CD14-positive monocyte (primary cell): ENCODE measurements at regions not wholly inside any gene's neighbourhood (a gene's known extent, or its start where the extent isn't known, plus 50 kb on each side); places are given as distances from the start of the nearest gene placed in this dataset.

Source experiments
- DNase-seq, 3 donors: peaks; one replicate each; pipeline ENCODE4 v3.0.0-alpha.2; 2011 to 2022
- H2AFZ ChIP-seq: 2 replicates; pipeline ENCODE4 v1.6.0; 2012; ENCODE audit warnings: mild to moderate bottlenecking, low read depth, low read length, inconsistent platforms; ENCODE audit not compliant: insufficient read depth, poor library complexity, severe bottlenecking
- H3K27ac ChIP-seq, 2 donors: 1 replicate in 1 of 2; 2 replicates in 1 of 2; pipeline ENCODE4 v1.5.1; 2012 to 2013; ENCODE audit warnings: low read length in 2 of 2, control low read depth in 1 of 2, inconsistent platforms in 1 of 2, low read depth in 1 of 2, mild to moderate bottlenecking in 1 of 2
- H3K27me3 ChIP-seq, 2 donors: one replicate each; pipeline versions ENCODE4 v1.6.0 to v1.6.1; 2011 to 2013; ENCODE audit warnings: low read length in 2 of 2; ENCODE audit not compliant: control insufficient read depth in 2 of 2, insufficient read depth in 2 of 2
- H3K36me3 ChIP-seq, 2 donors: replicated peaks in 1 of 2; 1 replicate in 1 of 2; 2 replicates in 1 of 2; pipeline versions ENCODE4 v1.5.1 to v1.6.1; 2012 to 2013; ENCODE audit warnings: low read length in 2 of 2, control low read depth in 1 of 2, inconsistent platforms in 1 of 2, mild to moderate bottlenecking in 1 of 2; ENCODE audit not compliant: insufficient read depth in 2 of 2, control insufficient read depth in 1 of 2
- H3K4me1 ChIP-seq, 2 donors: 1 replicate in 1 of 2; 2 replicates in 1 of 2; pipeline versions ENCODE4 v1.5.1 to v1.6.1; 2012 to 2013; ENCODE audit warnings: low read length in 2 of 2, control low read depth in 1 of 2, inconsistent platforms in 1 of 2, mild to moderate bottlenecking in 1 of 2, moderate library complexity in 1 of 2; ENCODE audit not compliant: insufficient read depth in 2 of 2, control insufficient read depth in 1 of 2
- H3K4me2 ChIP-seq: replicated peaks from 2 replicates; pipeline ENCODE3; 2012; ENCODE audit warnings: low read length, moderate library complexity, mild to moderate bottlenecking; ENCODE audit not compliant: poor library complexity, severe bottlenecking; ENCODE audit errors: extremely low read depth
- H3K4me3 ChIP-seq, 3 experiments: fragments of 200-600 bp in 1 of 3; sonication (generic) in 1 of 3; replicated peaks in 1 of 3; 1 replicate in 2 of 3; 2 replicates in 1 of 3; pipeline ENCODE4 v1.5.1; 2011 to 2013; ENCODE audit warnings: low read length in 3 of 3, mild to moderate bottlenecking in 3 of 3, control low read depth in 2 of 3, low read depth in 2 of 3, inconsistent platforms in 1 of 3, moderate library complexity in 1 of 3
- H3K79me2 ChIP-seq: 2 replicates; pipeline ENCODE4 v1.6.0; 2012; ENCODE audit warnings: mild to moderate bottlenecking, control low read depth, inconsistent platforms, low read length, moderate library complexity; ENCODE audit not compliant: insufficient read depth
- H3K9ac ChIP-seq: 2 replicates; pipeline ENCODE4 v1.6.0; 2017; ENCODE audit warnings: low read length, mild to moderate bottlenecking; ENCODE audit not compliant: insufficient read depth, poor library complexity, severe bottlenecking
- H3K9me3 ChIP-seq, 2 donors: replicated peaks in 1 of 2; 1 replicate in 1 of 2; 2 replicates in 1 of 2; pipeline versions ENCODE4 v1.5.1 to v1.6.1; 2012 to 2013; ENCODE audit warnings: low read length in 2 of 2, control low read depth in 1 of 2; ENCODE audit not compliant: control insufficient read depth in 1 of 2, insufficient read depth in 1 of 2
- H4K20me1 ChIP-seq: 2 replicates; pipeline ENCODE4 v1.6.0; 2012; ENCODE audit warnings: mild to moderate bottlenecking, low read length, control low read depth, moderate library complexity; ENCODE audit not compliant: insufficient read depth
- H3K27ac Mint-ChIP-seq, 7 donors: one replicate each; pipeline ENCODE4 v1.8.0; 2020; ENCODE audit warnings: mild to moderate bottlenecking in 7 of 7, mixed read lengths in 7 of 7, moderate library complexity in 6 of 7, inconsistent platforms in 2 of 7
- H3K27me3 Mint-ChIP-seq, 3 donors: one replicate each; pipeline ENCODE4 v1.8.0; 2021 to 2022; ENCODE audit warnings: low read depth in 3 of 3, mild to moderate bottlenecking in 3 of 3, mixed read lengths in 3 of 3, moderate library complexity in 3 of 3, inconsistent platforms in 1 of 3
- H3K36me3 Mint-ChIP-seq, 2 donors: one replicate each; pipeline ENCODE4 v1.8.0; 2020; ENCODE audit warnings: mixed read lengths in 2 of 2, inconsistent platforms in 1 of 2, mild to moderate bottlenecking in 1 of 2
- H3K4me1 Mint-ChIP-seq: one replicate; pipeline ENCODE4 v1.8.0; 2020; ENCODE audit warnings: mild to moderate bottlenecking, mixed read lengths
- H3K4me3 Mint-ChIP-seq, 2 donors: one replicate each; pipeline ENCODE4 v1.8.0; 2020; ENCODE audit warnings: mild to moderate bottlenecking in 2 of 2, mixed read lengths in 2 of 2, moderate library complexity in 1 of 2
- H3K9me3 Mint-ChIP-seq, 7 donors: one replicate each; pipeline ENCODE4 v1.8.0; 2020 to 2022; ENCODE audit warnings: mixed read lengths in 7 of 7, mild to moderate bottlenecking in 6 of 7, moderate library complexity in 6 of 7, inconsistent platforms in 2 of 7
- WGBS: methylation state at CpG from one replicate; pipeline ENCODE4 v1.1.5; 2013; ENCODE audit warnings: missing lambda C conversion rate; ENCODE audit not compliant: insufficient coverage; 5-methylcytosine and 5-hydroxymethylcytosine counted together
- intact Hi-C, 2 donors: fragments of 100-400 bp; cut with micrococcal nuclease; formaldehyde crosslinking; loops; one replicate each; pipeline versions ENCODE4 v1.15.0 to v1.15.1; 2023
- TF ChIP-seq, protein P1 (sequence below): fragments of 200-600 bp; IDR thresholded peaks from one replicate; pipeline ENCODE4 v1.8.0; 2022; ENCODE audit warnings: antibody characterized with exemption, mild to moderate bottlenecking

DNA sequence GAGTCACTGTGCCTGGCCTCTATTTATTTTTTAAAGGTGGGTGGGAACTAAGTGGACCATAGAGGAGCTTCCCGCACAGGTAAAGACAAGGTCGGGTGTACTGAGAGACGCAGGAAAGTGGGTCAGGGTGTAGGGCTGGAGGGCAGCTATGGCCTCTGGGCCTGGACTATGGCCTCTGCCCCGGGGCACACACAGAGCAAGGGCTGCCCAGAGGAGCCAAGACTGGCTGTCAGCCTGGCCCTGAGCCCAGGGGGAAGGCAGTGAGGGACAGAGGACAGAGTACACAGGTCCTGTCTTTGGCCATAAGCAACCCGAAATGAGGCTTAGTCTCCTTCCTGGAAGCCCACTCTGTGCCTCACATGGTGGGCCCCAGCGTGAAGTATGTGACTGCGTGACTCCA lies 102.1 kb upstream of the PRB2 start:
- H3K27me3 Mint-ChIP-seq, result peaks cover 14 to 28% (median 15%) of the 10 kb centered on the region in 3 donors
- Histone ChIP-seq H4K20me1 (no peaks in the 10 kb centered on the region), H3K9me3 (peaks cover 0 to 9% of the 10 kb centered on the region in 2 donors), H3K79me2 (no peaks in the 10 kb centered on the region), H3K27me3 (peaks cover 0 to 8% of the 10 kb centered on the region in 2 donors), H2AFZ (no peak overlapping the region), H3K27ac (no peak overlapping the region), H3K36me3 (no peaks in the 10 kb centered on the region), H3K9ac (no peak overlapping the region), H3K4me1 (no peaks in the 10 kb centered on the region), H3K4me2 (no peak overlapping the region), H3K4me3 (no peak overlapping the region)
- no peak overlapping the region for H3K27ac Mint-ChIP-seq
- intact Hi-C loops, result no loop called here
- DNase-seq, result no peak
- no peak overlapping the region for H3K4me3 Mint-ChIP-seq
- TF ChIP-seq, protein P1, sequence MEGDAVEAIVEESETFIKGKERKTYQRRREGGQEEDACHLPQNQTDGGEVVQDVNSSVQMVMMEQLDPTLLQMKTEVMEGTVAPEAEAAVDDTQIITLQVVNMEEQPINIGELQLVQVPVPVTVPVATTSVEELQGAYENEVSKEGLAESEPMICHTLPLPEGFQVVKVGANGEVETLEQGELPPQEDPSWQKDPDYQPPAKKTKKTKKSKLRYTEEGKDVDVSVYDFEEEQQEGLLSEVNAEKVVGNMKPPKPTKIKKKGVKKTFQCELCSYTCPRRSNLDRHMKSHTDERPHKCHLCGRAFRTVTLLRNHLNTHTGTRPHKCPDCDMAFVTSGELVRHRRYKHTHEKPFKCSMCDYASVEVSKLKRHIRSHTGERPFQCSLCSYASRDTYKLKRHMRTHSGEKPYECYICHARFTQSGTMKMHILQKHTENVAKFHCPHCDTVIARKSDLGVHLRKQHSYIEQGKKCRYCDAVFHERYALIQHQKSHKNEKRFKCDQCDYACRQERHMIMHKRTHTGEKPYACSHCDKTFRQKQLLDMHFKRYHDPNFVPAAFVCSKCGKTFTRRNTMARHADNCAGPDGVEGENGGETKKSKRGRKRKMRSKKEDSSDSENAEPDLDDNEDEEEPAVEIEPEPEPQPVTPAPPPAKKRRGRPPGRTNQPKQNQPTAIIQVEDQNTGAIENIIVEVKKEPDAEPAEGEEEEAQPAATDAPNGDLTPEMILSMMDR, result no peak
- peaks cover 4% of the 10 kb centered on the region for H3K4me1 Mint-ChIP-seq
- no peaks in the 10 kb centered on the region for H3K36me3 Mint-ChIP-seq
- 97% methylated on average over 5 of the region's 7 CpGs for WGBS
- H3K9me3 Mint-ChIP-seq, result peaks cover 0 to 11% (median 3%) of the 10 kb centered on the region in 7 donors

DNA sequence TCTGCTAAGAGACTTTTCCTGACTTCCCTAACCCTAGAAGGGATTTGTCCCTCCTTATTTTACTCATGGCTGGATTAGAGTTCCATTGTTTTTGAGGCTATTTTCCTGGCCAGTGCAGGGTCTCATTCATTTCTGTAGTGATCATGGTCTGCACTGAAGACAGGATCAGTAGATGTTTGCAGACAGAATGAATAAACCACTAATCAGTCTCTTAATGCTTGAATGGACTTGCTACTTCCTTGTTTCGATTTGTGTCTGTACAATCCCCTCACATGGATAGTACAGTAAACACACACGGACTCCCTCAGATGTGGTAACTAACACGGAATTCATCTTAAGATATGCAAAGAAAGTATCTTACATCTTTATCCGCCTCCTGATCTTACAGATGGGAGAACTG lies 102.6 kb upstream of the PRB2 start:
- Histone ChIP-seq H3K4me2 (no peak overlapping the region), H2AFZ (no peak overlapping the region), H4K20me1 (no peaks in the 10 kb centered on the region), H3K79me2 (no peaks in the 10 kb centered on the region), H3K4me3 (no peak overlapping the region), H3K27ac (no peak overlapping the region), H3K4me1 (no peaks in the 10 kb centered on the region), H3K36me3 (no peaks in the 10 kb centered on the region), H3K27me3 (peaks cover 0 to 8% of the 10 kb centered on the region in 2 donors), H3K9ac (no peak overlapping the region), H3K9me3 (peaks cover 0 to 9% of the 10 kb centered on the region in 2 donors)
- Mint-ChIP-seq H3K27me3 (peaks cover 14 to 28% (median 16%) of the 10 kb centered on the region in 3 donors), H3K36me3 (no peaks in the 10 kb centered on the region), H3K27ac (no peak overlapping the region), H3K4me1 (peaks cover 4% of the 10 kb centered on the region), H3K4me3 (no peak overlapping the region), H3K9me3 (peaks cover 0 to 11% (median 3%) of the 10 kb centered on the region in 7 donors)
- no peak for DNase-seq
- WGBS, result 50% methylated on average over 1 of the region's 4 CpGs
- TF ChIP-seq, protein P1, result no peak
- intact Hi-C loops, result no loop called here
